HG02884 (cell line): ENCODE measurements at regions not wholly inside any gene's neighbourhood (a gene's known extent, or its start where the extent isn't known, plus 50 kb on each side); places are given as distances from the start of the nearest gene placed in this dataset.

Experiments used
- ATAC-seq: cut with Tn5 transposase; IDR thresholded peaks from one replicate; pipeline ENCODE4 v1.9.1; 2021; ENCODE audit warnings: mild to moderate bottlenecking, moderate library complexity; ENCODE audit not compliant: unreplicated experiment

- ATAC-seq = no peak
Measured at GRCh38 chr20:60491051-60491581, 532.9 kb downstream of the CDH26 start.

- ATAC-seq = no peak
Measured at GRCh38 chr20:60494476-60494875, 536.3 kb downstream of the CDH26 start.

GRCh38 chr20:60497298-60498035, 539.2 kb downstream of the CDH26 start:
- no peak for ATAC-seq

GRCh38 chr20:60500038-60500701, 541.9 kb downstream of the CDH26 start:
- ATAC-seq = no peak

- ATAC-seq = no peak
Measured at GRCh38 chr20:60501048-60501447, 542.8 kb downstream of the CDH26 start.

GRCh38 chr20:60502881-60503280, 544.7 kb downstream of the CDH26 start:
- no peak for ATAC-seq

- no peak for ATAC-seq
Measured at GRCh38 chr20:60505423-60505822, 547.2 kb downstream of the CDH26 start.

- no peak for ATAC-seq
Measured at GRCh38 chr20:60506061-60506460, 547.8 kb downstream of the CDH26 start.

- ATAC-seq = no peak
Measured at GRCh38 chr20:60507087-60507694, 549.0 kb downstream of the CDH26 start.

GRCh38 chr20:60509407-60509806, 551.2 kb downstream of the CDH26 start:
- ATAC-seq = no peak

GRCh38 chr20:60510356-60510755, 552.1 kb downstream of the CDH26 start:
- ATAC-seq = no peak

- no peak for ATAC-seq
Measured at GRCh38 chr20:60512443-60512842, 554.2 kb downstream of the CDH26 start.

GRCh38 chr20:60513141-60513540, 554.9 kb downstream of the CDH26 start:
- ATAC-seq = no peak

GRCh38 chr20:60516442-60516841, 558.2 kb downstream of the CDH26 start:
- ATAC-seq = no peak

- ATAC-seq = no peak
Measured at GRCh38 chr20:60518022-60518421, 559.8 kb downstream of the CDH26 start.

- no peak for ATAC-seq
Measured at GRCh38 chr20:60525397-60525796, 567.2 kb downstream of the CDH26 start.

GRCh38 chr20:60527656-60528055, 569.4 kb downstream of the CDH26 start:
- ATAC-seq = no peak

GRCh38 chr20:60528141-60528540, 569.9 kb downstream of the CDH26 start:
- ATAC-seq = no peak

GRCh38 chr20:60529149-60529548, 570.9 kb downstream of the CDH26 start:
- ATAC-seq = no peak

- no peak for ATAC-seq
Measured at GRCh38 chr20:60535211-60535610, 577.0 kb downstream of the CDH26 start.

- no peak for ATAC-seq
Measured at GRCh38 chr20:60540591-60540990, 582.4 kb downstream of the CDH26 start.

- no peak for ATAC-seq
Measured at GRCh38 chr20:60541991-60542390, 583.8 kb downstream of the CDH26 start.
